Smooth muscle cell (in vitro differentiated cells): ENCODE measurements at regions not wholly inside any gene's neighbourhood (a gene's known extent, or its start where the extent isn't known, plus 50 kb on each side); places are given as distances from the start of the nearest gene placed in this dataset.

Experiments used
- DNase-seq: peaks from one replicate; lab custom pipeline; 2025; ENCODE audit not compliant: unreplicated experiment; lab: John Stamatoyannopoulos, UW
- H2AFZ ChIP-seq: fragments of 200-600 bp; sonication (generic); 2 replicates; pipeline ENCODE4 v1.6.0; 2016; ENCODE audit warnings: antibody characterized with exemption, low read depth, mild to moderate bottlenecking
- H3F3A ChIP-seq: fragments of 200-600 bp; sonication (generic); 2 replicates; pipeline ENCODE4 v1.6.0; 2017; ENCODE audit warnings: antibody characterized with exemption, low read depth
- H3K27ac ChIP-seq: fragments of 200-600 bp; sonication (generic); 2 replicates; pipeline ENCODE4 v1.5.1; 2016; ENCODE audit warnings: low read depth, mild to moderate bottlenecking
- H3K27me3 ChIP-seq: fragments of 200-600 bp; sonication (generic); 2 replicates; pipeline ENCODE4 v1.6.1; 2016; ENCODE audit warnings: low read depth, mild to moderate bottlenecking
- H3K36me3 ChIP-seq: fragments of 200-600 bp; sonication (generic); 2 replicates; pipeline ENCODE4 v1.5.1; 2016; ENCODE audit warnings: low read depth
- H3K4me1 ChIP-seq: fragments of 200-600 bp; sonication (generic); 2 replicates; pipeline ENCODE4 v1.5.1; 2016; ENCODE audit warnings: low read depth
- H3K4me2 ChIP-seq: fragments of 200-600 bp; sonication (generic); 2 replicates; pipeline ENCODE4 v1.6.0; 2016; ENCODE audit warnings: mild to moderate bottlenecking
- H3K4me3 ChIP-seq: fragments of 200-600 bp; sonication (generic); 2 replicates; pipeline ENCODE4 v1.5.1; 2016; ENCODE audit warnings: mild to moderate bottlenecking
- H3K79me2 ChIP-seq: fragments of 200-600 bp; sonication (generic); 2 replicates; pipeline ENCODE4 v1.6.0; 2016; ENCODE audit warnings: low read depth, mild to moderate bottlenecking
- H3K9ac ChIP-seq: fragments of 200-600 bp; sonication (generic); 2 replicates; pipeline ENCODE4 v1.6.0; 2016; ENCODE audit warnings: low read depth
- H3K9me3 ChIP-seq: fragments of 200-600 bp; sonication (generic); replicated peaks from 2 replicates; pipeline ENCODE4 v1.5.1; 2016; ENCODE audit warnings: low read depth
- H4K20me1 ChIP-seq: fragments of 200-600 bp; sonication (generic); 2 replicates; pipeline ENCODE4 v1.6.0; 2016; ENCODE audit warnings: low read depth
- CTCF ChIP-seq: fragments of 200-600 bp; sonication (generic); IDR thresholded peaks from 2 replicates; pipeline ENCODE4 v1.5.1; 2017; ENCODE audit warnings: borderline replicate concordance, mild to moderate bottlenecking, antibody characterized with exemption; ENCODE audit not compliant: insufficient read depth, poor library complexity, severe bottlenecking
- WGBS: methylation state at CpG from one replicate; pipeline ENCODE4 v1.1.7; 2016; ENCODE audit warnings: low lambda C conversion rate; 5-methylcytosine and 5-hydroxymethylcytosine counted together

- Histone ChIP-seq H3K4me3 (no peak overlapping the region), H3K4me1 (no peaks in the 10 kb centered on the region), H3K9ac (no peak overlapping the region), H2AFZ (no peak overlapping the region), H3K27ac (no peak overlapping the region), H3K27me3 (no peaks in the 10 kb centered on the region), H3K9me3 (peaks cover 5% of the 10 kb centered on the region), H4K20me1 (no peaks in the 10 kb centered on the region), H3K4me2 (no peak overlapping the region), H3K36me3 (no peaks in the 10 kb centered on the region), H3F3A (no peaks in the 10 kb centered on the region), H3K79me2 (no peaks in the 10 kb centered on the region)
- 69% methylated on average over 4 of the region's 4 CpGs for WGBS
- DNase-seq, result no peak
- no peak for TF ChIP-seq CTCF
Observed at GRCh38 chr10:125379592-125379991, 219.2 kb upstream of the CTBP2 start.

- DNase-seq, result no peak
- no peak overlapping the region for H3K4me2 ChIP-seq
- no peak for TF ChIP-seq CTCF
Observed at GRCh38 chr10:125377368-125377767, 217.0 kb upstream of the CTBP2 start.

GRCh38 chr10:125375210-125375609, 214.8 kb upstream of the CTBP2 start:
- H3K27me3 ChIP-seq, result no peaks in the 10 kb centered on the region
- DNase-seq, result no peak
- no peak overlapping the region for H3K4me2 ChIP-seq
- no peak overlapping the region for H3K27ac ChIP-seq
- H3K4me1 ChIP-seq, result no peaks in the 10 kb centered on the region
- no peaks in the 10 kb centered on the region for H3K36me3 ChIP-seq
- no peak for TF ChIP-seq CTCF
- WGBS, result 85% methylated on average over 3 of the region's 3 CpGs
- no peaks in the 10 kb centered on the region for H3K79me2 ChIP-seq
- peaks cover 3% of the 10 kb centered on the region for H3K9me3 ChIP-seq
- no peaks in the 10 kb centered on the region for H3F3A ChIP-seq
- no peak overlapping the region for H3K9ac ChIP-seq
- H4K20me1 ChIP-seq, result no peaks in the 10 kb centered on the region
- no peak overlapping the region for H3K4me3 ChIP-seq
- H2AFZ ChIP-seq, result no peak overlapping the region

More at GRCh38 chr10:125377368-125377767, 217.0 kb upstream of the CTBP2 start:
- H3K4me3 ChIP-seq, result no peak overlapping the region
- no peaks in the 10 kb centered on the region for H3K79me2 ChIP-seq
- H3K27ac ChIP-seq, result no peak overlapping the region
- H3F3A ChIP-seq, result no peaks in the 10 kb centered on the region
- H3K36me3 ChIP-seq, result no peaks in the 10 kb centered on the region
- H3K9ac ChIP-seq, result no peak overlapping the region
- no peaks in the 10 kb centered on the region for H4K20me1 ChIP-seq
- no peaks in the 10 kb centered on the region for H3K27me3 ChIP-seq
- peaks cover 5% of the 10 kb centered on the region for H3K9me3 ChIP-seq
- H2AFZ ChIP-seq, result no peak overlapping the region
- no peaks in the 10 kb centered on the region for H3K4me1 ChIP-seq

GRCh38 chr10:125373546-125373945, 213.2 kb upstream of the CTBP2 start:
- Histone ChIP-seq H4K20me1 (no peaks in the 10 kb centered on the region), H3K9me3 (no peaks in the 10 kb centered on the region), H3K9ac (no peak overlapping the region), H3F3A (no peaks in the 10 kb centered on the region), H3K27ac (no peak overlapping the region), H2AFZ (no peak overlapping the region), H3K4me1 (no peaks in the 10 kb centered on the region), H3K27me3 (no peaks in the 10 kb centered on the region), H3K79me2 (no peaks in the 10 kb centered on the region), H3K36me3 (no peaks in the 10 kb centered on the region), H3K4me3 (no peak overlapping the region), H3K4me2 (no peak overlapping the region)
- no peak for TF ChIP-seq CTCF
- no peak for DNase-seq
- 86% methylated on average over 6 of the region's 6 CpGs for WGBS
